Right atrium auricular region (tissue), 2 donors: ENCODE measurements at regions not wholly inside any gene's neighbourhood (a gene's known extent, or its start where the extent isn't known, plus 50 kb on each side); places are given as distances from the start of the nearest gene placed in this dataset.
"Not testable (repeated sequence)": the region's sequence is repeated elsewhere in the genome, so short reads cannot be mapped to it uniquely, and the experiment has no call there.

Experiments used
- DNase-seq: peaks from one replicate; pipeline ENCODE4 v3.0.0-alpha.2; 2019; ENCODE audit warnings: low spot score
- H3K27ac ChIP-seq, 2 donors: fragments of 200-600 bp; sonication (generic); 1 replicate in 1 of 2; 2 replicates in 1 of 2; pipeline ENCODE4 v1.5.1; 2016 to 2019
- H3K27me3 ChIP-seq, 2 donors: fragments of 200-600 bp; sonication (generic); one replicate each; pipeline versions ENCODE4 v1.5.1 to v1.6.0; 2017 to 2019
- H3K36me3 ChIP-seq: fragments of 200-600 bp; sonication (generic); one replicate; pipeline ENCODE4 v1.5.1; 2016
- H3K4me1 ChIP-seq, 2 donors: fragments of 200-600 bp; sonication (generic); one replicate each; pipeline versions ENCODE4 v1.5.1 to v1.6.0; 2017 to 2019
- H3K4me3 ChIP-seq, 2 donors: fragments of 200-600 bp; sonication (generic); 1 replicate in 1 of 2; 2 replicates in 1 of 2; pipeline ENCODE4 v1.5.1; 2017 to 2019; ENCODE audit warnings: mild to moderate bottlenecking in 1 of 2, moderate library complexity in 1 of 2
- H3K9me3 ChIP-seq, 2 donors: fragments of 200-600 bp; sonication (generic); one replicate each; pipeline ENCODE4 v1.5.1; 2019
- CTCF ChIP-seq, 2 donors: fragments of 200-600 bp; sonication (generic); IDR thresholded peaks; one replicate each; pipeline ENCODE4 v1.5.1; 2019; ENCODE audit warnings: antibody characterized with exemption in 2 of 2

DNA sequence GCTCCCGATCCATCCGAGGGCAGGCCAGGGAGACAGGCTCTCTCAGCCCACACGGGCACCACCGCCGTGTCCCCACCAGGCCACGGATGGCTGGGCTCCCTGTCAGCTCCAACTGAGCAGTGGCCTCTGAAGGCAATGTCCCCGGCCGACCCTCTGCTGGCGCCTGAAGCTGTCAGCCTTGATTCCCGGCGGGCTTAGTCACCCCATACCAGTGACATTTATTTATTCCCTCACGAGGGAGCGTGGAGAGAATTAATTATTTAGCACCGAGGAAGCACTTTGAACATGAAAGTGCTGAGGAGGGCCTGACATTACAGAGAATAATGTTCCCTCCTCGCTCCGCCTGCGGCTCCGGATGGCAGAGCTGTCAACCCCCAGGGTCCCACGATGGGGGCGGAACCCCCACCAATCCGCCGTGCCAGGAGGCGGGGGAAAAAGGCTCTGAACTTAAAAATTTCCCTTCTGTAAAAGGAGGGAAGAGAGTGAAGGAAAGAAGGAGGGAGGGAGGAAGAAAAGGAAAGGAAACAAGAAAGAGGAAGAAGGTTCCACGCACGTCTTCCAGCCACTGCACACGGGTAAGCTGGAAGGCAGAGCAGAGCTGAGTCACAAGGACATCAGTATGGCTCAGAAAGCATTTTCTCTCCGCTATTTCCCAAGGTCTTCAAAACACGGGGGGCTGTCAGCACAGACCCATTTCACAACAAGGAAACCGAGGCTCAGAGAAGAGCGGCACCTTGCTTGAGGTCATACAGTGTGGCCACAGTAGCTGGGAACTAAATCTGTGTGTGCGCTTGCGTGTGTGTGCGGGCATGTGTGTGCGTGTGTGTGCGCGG lies 108.7 kb upstream of the NCOR2 start:
- Histone ChIP-seq H3K9me3 (no peaks in the 10 kb centered on the region), H3K4me1 (peaks cover 0 to 33% of the 10 kb centered on the region in 2 donors), H3K4me3 (no peak overlapping the region), H3K36me3 (no peaks in the 10 kb centered on the region), H3K27me3 (no peaks in the 10 kb centered on the region), H3K27ac (peak overlapping the region; percentile 66 to 83)
- no peak for TF ChIP-seq CTCF (IDR thresholded peaks at IDR 0.05)
- no peak for DNase-seq

DNA sequence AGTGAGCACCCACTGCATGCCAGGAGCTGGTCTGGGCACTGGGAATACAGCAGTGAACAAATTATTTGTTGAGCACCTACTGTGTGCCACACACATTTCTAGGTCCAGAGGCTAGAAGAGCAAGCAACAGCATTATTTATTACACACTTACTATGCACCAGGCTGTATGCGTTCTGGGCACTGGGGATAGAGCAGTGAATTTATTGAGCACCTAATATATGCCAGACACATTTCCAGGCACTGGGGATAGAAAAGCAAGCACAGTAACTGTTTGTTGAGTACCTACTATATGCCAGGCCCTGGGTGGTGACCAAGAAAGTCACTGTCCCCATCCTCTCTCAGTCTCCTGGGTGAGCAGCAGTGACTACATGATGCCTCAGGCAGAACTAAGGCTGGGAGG lies 107.5 kb upstream of the NCOR2 start:
- no peak for DNase-seq
- Histone ChIP-seq H3K27me3 (no peaks in the 10 kb centered on the region), H3K4me3 (no peak overlapping the region), H3K27ac (peak overlapping the region in 1 of 2 donors; percentile 66), H3K36me3 (no peaks in the 10 kb centered on the region), H3K4me1 (peaks cover 0 to 30% of the 10 kb centered on the region in 2 donors), H3K9me3 (no peaks in the 10 kb centered on the region)
- TF ChIP-seq CTCF (IDR thresholded peaks at IDR 0.05): no peak

- H3K36me3 ChIP-seq: no peaks in the 10 kb centered on the region
- no peaks in the 10 kb centered on the region for H3K9me3 ChIP-seq
- no peak overlapping the region for H3K27ac ChIP-seq
- H3K27me3 ChIP-seq: no peaks in the 10 kb centered on the region
- no peak for TF ChIP-seq CTCF (IDR thresholded peaks at IDR 0.05)
- no peak overlapping the region for H3K4me3 ChIP-seq
- DNase-seq: no peak
- H3K4me1 ChIP-seq: peaks cover 0 to 21% of the 10 kb centered on the region in 2 donors
Measured at GRCh38 chr12:124673801-124674617, 106.6 kb upstream of the NCOR2 start.

DNA sequence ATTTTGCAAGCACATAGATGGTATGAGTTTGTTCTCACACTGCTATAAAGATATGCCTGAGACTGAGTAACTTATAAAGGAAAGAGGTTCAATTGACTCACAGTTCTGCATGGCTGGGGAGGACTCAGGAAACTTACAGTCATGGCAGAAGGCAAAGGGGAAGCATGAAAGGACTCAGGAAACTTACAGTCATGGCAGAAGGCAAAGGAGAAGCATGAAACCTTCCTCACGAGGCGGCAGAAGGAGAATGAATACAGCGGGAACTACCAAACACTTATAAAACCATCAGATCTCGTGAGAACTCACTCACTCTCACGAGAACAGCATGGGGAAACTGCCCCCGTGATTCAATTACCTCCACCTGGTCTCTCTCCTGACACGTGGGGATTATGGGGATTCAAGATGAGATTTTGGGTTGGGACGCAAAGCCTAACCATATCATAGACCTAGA lies 101.9 kb upstream of the NCOR2 start:
- H3K9me3 ChIP-seq: peaks cover 0 to 10% of the 10 kb centered on the region in 2 donors
- peaks cover 0 to 17% of the 10 kb centered on the region in 2 donors for H3K4me1 ChIP-seq
- not testable (repeated sequence) for H3K36me3 ChIP-seq, H3K27ac ChIP-seq, H3K4me3 ChIP-seq, DNase-seq, H3K27me3 ChIP-seq

GRCh38 chr12:124668602-124669001 lies 101.2 kb upstream of the NCOR2 start:
- no peaks in the 10 kb centered on the region for H3K27me3 ChIP-seq
- no peak for DNase-seq
- H3K27ac ChIP-seq: no peak overlapping the region
- no peak overlapping the region for H3K4me3 ChIP-seq
- H3K36me3 ChIP-seq: no peaks in the 10 kb centered on the region
- no peak for TF ChIP-seq CTCF (IDR thresholded peaks at IDR 0.05)
- H3K4me1 ChIP-seq: peaks cover 0 to 22% of the 10 kb centered on the region in 2 donors
- H3K9me3 ChIP-seq: peaks cover 0 to 10% of the 10 kb centered on the region in 2 donors
